ENCODE measurements at regions not wholly inside any gene's neighbourhood (a gene's known extent, or its start where the extent isn't known, plus 50 kb on each side); places are given as distances from the start of the nearest gene placed in this dataset.

- H3K27me3 ChIP-seq (replicated peaks; ENCODE audit: insufficient read depth, low read depth, low read length, poor library complexity) = no peaks in the 10 kb centered on the region
- BruUV-seq (replicated peaks) = no TSS peak
- H3K27ac ChIP-seq (ENCODE audit: low read depth, low read length, poor library complexity, severe bottlenecking) = no peak overlapping the region
- no peak for DNase-seq (ENCODE audit: low spot score)
- no peaks in the 10 kb centered on the region for H3K4me1 ChIP-seq (ENCODE audit: insufficient read depth, low read length, poor library complexity, severe bottlenecking)
- intact Hi-C loops (cut with micrococcal nuclease; ENCODE audit: unreplicated experiment) = no loop called here
- no peak overlapping the region for H3K4me3 ChIP-seq (ENCODE audit: low read depth, low read length, poor library complexity, severe bottlenecking)
- no peaks in the 10 kb centered on the region for H3K36me3 ChIP-seq (ENCODE audit: insufficient read depth, low read length, poor library complexity, severe bottlenecking)
- no peak for TF ChIP-seq EZH2 (IDR thresholded peaks at IDR 0.05; ENCODE audit: borderline replicate concordance, low read depth, low read length, poor library complexity, severe bottlenecking)
- TF ChIP-seq, protein P1, sequence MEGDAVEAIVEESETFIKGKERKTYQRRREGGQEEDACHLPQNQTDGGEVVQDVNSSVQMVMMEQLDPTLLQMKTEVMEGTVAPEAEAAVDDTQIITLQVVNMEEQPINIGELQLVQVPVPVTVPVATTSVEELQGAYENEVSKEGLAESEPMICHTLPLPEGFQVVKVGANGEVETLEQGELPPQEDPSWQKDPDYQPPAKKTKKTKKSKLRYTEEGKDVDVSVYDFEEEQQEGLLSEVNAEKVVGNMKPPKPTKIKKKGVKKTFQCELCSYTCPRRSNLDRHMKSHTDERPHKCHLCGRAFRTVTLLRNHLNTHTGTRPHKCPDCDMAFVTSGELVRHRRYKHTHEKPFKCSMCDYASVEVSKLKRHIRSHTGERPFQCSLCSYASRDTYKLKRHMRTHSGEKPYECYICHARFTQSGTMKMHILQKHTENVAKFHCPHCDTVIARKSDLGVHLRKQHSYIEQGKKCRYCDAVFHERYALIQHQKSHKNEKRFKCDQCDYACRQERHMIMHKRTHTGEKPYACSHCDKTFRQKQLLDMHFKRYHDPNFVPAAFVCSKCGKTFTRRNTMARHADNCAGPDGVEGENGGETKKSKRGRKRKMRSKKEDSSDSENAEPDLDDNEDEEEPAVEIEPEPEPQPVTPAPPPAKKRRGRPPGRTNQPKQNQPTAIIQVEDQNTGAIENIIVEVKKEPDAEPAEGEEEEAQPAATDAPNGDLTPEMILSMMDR (conservative IDR thresholded peaks at IDR 0.05; ENCODE audit: low read depth, low read length) = no peak
- peaks cover 7% of the 10 kb centered on the region for H3K9me3 ChIP-seq (ENCODE audit: low read depth, low read length, poor library complexity, severe bottlenecking)
- CTCF ChIA-PET = no interaction called here
- POLR2A ChIA-PET (ENCODE audit: low non-redundant PET) = no interaction called here
Measured at GRCh38 chr12:46579474-46579873, 206.9 kb upstream of the SLC38A2 start.

DNA sequence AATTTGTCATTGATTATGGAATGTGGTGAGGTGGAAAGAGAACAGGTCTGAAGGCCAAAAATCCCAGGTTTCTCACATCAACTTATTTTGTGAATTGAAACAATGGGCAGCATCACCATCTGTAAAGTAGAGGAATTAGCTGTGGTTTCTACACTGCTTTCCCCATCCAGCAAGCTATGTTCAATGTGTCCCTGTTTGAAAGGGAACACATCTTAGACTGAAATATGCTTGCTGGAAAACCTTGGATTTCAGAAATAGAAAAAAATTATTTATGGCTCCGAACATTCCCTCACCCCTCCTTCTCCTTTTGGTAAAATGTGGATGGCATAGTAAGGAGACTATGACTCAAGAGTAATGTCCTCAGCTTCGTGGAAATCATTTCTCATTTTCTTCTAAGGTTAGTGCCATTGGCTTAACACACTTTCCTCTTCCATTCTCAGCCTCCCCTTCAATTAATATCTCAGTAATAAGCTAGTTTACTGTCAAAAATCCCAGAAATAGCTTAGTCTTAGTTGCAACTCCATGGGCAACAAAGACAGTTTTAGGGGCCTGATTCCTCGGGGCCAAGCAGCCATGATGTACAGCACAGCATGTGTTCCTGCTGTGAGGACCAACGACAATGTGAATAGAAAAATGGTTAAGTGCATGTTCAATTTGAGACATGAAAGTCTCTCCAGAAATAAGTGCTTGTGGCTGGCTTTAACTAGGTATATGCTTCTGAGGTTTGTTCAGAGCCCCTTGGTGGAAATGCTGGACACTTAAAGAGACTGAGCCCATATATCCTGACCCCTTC lies 205.8 kb upstream of the SLC38A2 start:
- no peak for DNase-seq (ENCODE audit: low spot score)
- no peaks in the 10 kb centered on the region for H3K36me3 ChIP-seq (ENCODE audit: insufficient read depth, low read length, poor library complexity, severe bottlenecking)
- ChIA-PET POLR2A (ENCODE audit: low non-redundant PET) (no interaction called here), CTCF (no interaction called here)
- no peak overlapping the region for H3K27ac ChIP-seq (ENCODE audit: low read depth, low read length, poor library complexity, severe bottlenecking)
- TF ChIP-seq EZH2 (IDR thresholded peaks at IDR 0.05; ENCODE audit: borderline replicate concordance, low read depth, low read length, poor library complexity, severe bottlenecking) = no peak
- TF ChIP-seq, protein P1 (conservative IDR thresholded peaks at IDR 0.05; ENCODE audit: low read depth, low read length) = no peak
- intact Hi-C loops (cut with micrococcal nuclease; ENCODE audit: unreplicated experiment) = no loop called here
- H3K4me3 ChIP-seq (ENCODE audit: low read depth, low read length, poor library complexity, severe bottlenecking) = no peak overlapping the region
- no peaks in the 10 kb centered on the region for H3K27me3 ChIP-seq (replicated peaks; ENCODE audit: insufficient read depth, low read depth, low read length, poor library complexity)
- no peaks in the 10 kb centered on the region for H3K4me1 ChIP-seq (ENCODE audit: insufficient read depth, low read length, poor library complexity, severe bottlenecking)
- H3K9me3 ChIP-seq (ENCODE audit: low read depth, low read length, poor library complexity, severe bottlenecking) = peaks cover 3% of the 10 kb centered on the region
- BruUV-seq (replicated peaks) = no TSS peak

DNA sequence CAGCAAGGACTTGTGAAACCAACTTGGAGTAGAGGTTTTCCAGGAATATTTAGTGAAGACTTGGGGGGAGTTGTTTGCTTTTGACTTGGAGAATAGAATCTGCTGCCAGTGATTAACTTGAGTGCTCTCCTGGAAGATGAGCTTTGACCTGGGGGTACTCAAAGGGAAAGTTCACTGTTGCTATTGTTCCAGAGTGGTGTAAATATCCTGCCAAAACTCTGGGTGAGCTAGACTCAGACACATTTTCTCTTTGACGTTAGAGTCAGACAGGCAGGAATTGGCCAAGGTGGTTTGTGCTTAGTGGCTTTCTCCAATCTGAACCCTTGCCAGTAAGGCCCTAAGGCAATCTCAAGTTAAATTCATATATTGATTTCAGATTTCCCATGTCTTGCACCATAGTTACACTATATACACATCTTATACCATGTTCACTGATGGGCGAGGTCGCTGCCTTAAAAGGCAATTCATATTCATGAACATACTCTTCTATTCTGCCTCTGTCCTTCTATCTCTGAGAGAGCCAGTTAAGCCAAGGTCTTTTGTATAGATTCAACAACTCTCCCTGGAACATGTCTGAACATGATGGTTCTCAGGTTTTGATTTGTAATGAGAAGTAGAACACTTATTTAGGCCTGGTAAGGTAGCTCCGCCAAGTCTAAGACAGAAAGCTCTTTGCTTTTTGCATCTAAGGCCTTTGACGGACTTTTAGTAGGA lies 204.6 kb upstream of the SLC38A2 start:
- H3K36me3 ChIP-seq (ENCODE audit: insufficient read depth, low read length, poor library complexity, severe bottlenecking) = no peaks in the 10 kb centered on the region
- peaks cover 3% of the 10 kb centered on the region for H3K9me3 ChIP-seq (ENCODE audit: low read depth, low read length, poor library complexity, severe bottlenecking)
- H3K27ac ChIP-seq (ENCODE audit: low read depth, low read length, poor library complexity, severe bottlenecking) = no peak overlapping the region
- H3K4me3 ChIP-seq (ENCODE audit: low read depth, low read length, poor library complexity, severe bottlenecking) = no peak overlapping the region
- intact Hi-C loops (cut with micrococcal nuclease; ENCODE audit: unreplicated experiment) = no loop called here
- TF ChIP-seq EZH2 (IDR thresholded peaks at IDR 0.05; ENCODE audit: borderline replicate concordance, low read depth, low read length, poor library complexity, severe bottlenecking) = no peak
- TF ChIP-seq, protein P1 (conservative IDR thresholded peaks at IDR 0.05; ENCODE audit: low read depth, low read length) = no peak
- POLR2A ChIA-PET (ENCODE audit: low non-redundant PET) = no interaction called here
- H3K27me3 ChIP-seq (replicated peaks; ENCODE audit: insufficient read depth, low read depth, low read length, poor library complexity) = no peaks in the 10 kb centered on the region
- no TSS peak for BruUV-seq (replicated peaks)
- CTCF ChIA-PET = no interaction called here
- DNase-seq (ENCODE audit: low spot score) = no peak
- H3K4me1 ChIP-seq (ENCODE audit: insufficient read depth, low read length, poor library complexity, severe bottlenecking) = no peaks in the 10 kb centered on the region
